ENCODE measurements at regions not wholly inside any gene's neighbourhood (a gene's known extent, or its start where the extent isn't known, plus 50 kb on each side); places are given as distances from the start of the nearest gene placed in this dataset.

DNA sequence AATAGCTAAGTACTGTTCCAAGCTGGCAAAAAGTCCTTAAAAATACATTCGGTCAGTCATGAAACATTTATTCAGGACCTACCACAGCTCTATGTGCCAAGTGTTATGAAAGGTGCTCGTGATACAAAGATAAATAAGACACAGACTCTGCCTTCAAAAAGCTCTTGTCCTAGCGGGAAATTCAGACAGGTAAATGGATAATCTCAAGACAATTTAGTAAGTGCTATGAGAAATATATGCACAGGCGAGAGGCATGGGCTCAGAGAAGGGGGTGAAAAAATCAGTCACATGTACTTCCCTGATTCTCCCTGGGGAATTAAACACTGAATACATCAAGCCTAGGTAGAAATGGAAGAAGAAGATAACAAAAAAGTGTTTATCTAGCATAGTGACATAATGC, 49.8 kb upstream of the HEY2 start:
- no peak for DNase-seq
- H3K27ac Mint-ChIP-seq = no peak overlapping the region
- H3K4me3 Mint-ChIP-seq = no peak overlapping the region
- H3K9me3 Mint-ChIP-seq = no peaks in the 10 kb centered on the region
- H3K36me3 Mint-ChIP-seq = no peaks in the 10 kb centered on the region
- H3K27me3 Mint-ChIP-seq (ENCODE audit: low read depth in 3 of 3) = peaks cover 1 to 13% (median 5%) of the 10 kb centered on the region in 3 donors
- no peaks in the 10 kb centered on the region for H3K4me1 Mint-ChIP-seq
